ENCODE measurements at regions not wholly inside any gene's neighbourhood (a gene's known extent, or its start where the extent isn't known, plus 50 kb on each side); places are given as distances from the start of the nearest gene placed in this dataset.

DNA sequence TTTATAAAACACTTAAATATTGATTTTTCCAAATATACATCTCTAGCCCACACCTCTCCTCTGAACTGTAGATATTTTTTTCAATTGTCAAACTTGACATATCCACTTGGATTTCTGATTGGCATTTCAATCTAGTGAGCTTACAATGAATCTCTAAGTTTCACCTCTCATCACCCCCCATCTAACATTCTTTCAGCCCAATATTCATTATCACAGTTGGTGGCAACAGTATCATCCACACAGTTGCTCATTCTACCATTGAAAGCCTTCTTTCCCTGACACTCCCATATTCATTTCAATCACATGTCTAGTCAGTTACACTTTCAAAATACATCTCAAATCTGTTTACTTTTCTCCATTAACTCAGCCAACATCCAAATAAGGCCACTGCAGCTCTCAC is 385.2 kb downstream of the PCDH20 start:
- TF ChIP-seq, protein P1, sequence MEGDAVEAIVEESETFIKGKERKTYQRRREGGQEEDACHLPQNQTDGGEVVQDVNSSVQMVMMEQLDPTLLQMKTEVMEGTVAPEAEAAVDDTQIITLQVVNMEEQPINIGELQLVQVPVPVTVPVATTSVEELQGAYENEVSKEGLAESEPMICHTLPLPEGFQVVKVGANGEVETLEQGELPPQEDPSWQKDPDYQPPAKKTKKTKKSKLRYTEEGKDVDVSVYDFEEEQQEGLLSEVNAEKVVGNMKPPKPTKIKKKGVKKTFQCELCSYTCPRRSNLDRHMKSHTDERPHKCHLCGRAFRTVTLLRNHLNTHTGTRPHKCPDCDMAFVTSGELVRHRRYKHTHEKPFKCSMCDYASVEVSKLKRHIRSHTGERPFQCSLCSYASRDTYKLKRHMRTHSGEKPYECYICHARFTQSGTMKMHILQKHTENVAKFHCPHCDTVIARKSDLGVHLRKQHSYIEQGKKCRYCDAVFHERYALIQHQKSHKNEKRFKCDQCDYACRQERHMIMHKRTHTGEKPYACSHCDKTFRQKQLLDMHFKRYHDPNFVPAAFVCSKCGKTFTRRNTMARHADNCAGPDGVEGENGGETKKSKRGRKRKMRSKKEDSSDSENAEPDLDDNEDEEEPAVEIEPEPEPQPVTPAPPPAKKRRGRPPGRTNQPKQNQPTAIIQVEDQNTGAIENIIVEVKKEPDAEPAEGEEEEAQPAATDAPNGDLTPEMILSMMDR (optimal IDR thresholded peaks at IDR 0.05 in 1 of 3, IDR thresholded peaks at IDR 0.05 in 1 of 3, conservative IDR thresholded peaks at IDR 0.05 in 1 of 3; ENCODE audit: extremely low read depth in 1 of 3, insufficient read depth in 2 of 3, low read length in 3 of 3), result no peak
- TF ChIP-seq EZH2 (IDR thresholded peaks at IDR 0.05; ENCODE audit: low read length), result no peak
